GM12892 (cell line): ENCODE measurements at regions not wholly inside any gene's neighbourhood (a gene's known extent, or its start where the extent isn't known, plus 50 kb on each side); places are given as distances from the start of the nearest gene placed in this dataset.

Experiments used
- POLR2A ChIP-seq: IDR thresholded peaks from 2 replicates; pipeline ENCODE4 v1.6.1; 2011; ENCODE audit warnings: low read depth, low read length, control low read depth
- POLR2AphosphoS5 ChIP-seq: IDR thresholded peaks from 2 replicates; pipeline ENCODE4 v1.6.1; 2011; ENCODE audit warnings: low read depth, low read length, control low read depth

DNA sequence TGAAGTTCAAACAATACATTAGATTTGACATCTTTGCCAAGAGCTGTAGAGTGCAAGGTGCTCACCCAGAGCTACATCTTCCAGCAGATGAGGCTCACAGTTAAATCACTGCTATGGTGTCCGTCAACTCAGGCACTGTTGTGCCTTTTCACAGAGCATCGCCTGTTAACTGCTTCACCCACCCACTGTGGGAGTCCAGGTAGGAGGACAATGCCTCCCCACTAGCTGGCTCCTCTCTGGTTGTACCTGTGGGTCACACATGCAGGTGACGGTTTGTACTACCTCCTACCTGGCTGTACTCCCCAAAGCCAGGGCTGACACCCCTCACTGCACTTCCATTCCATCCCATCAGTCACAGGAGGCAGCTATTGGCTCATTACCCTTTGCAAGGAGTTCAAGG is 84.6 kb upstream of the TOP3B start:
- no peak for TF ChIP-seq POLR2AphosphoS5
- no peak for TF ChIP-seq POLR2A
